GM06990 (cell line): ENCODE measurements at regions not wholly inside any gene's neighbourhood (a gene's known extent, or its start where the extent isn't known, plus 50 kb on each side); places are given as distances from the start of the nearest gene placed in this dataset.

Experiments used
- DNase-seq: peaks from one replicate; pipeline ENCODE4 v3.0.0-alpha.2; 2011; ENCODE audit not compliant: insufficient read length; ENCODE audit errors: extremely low read depth
- H3K27me3 ChIP-seq: replicated peaks from 2 replicates; pipeline ENCODE4 v1.6.0; 2011; ENCODE audit warnings: low read length; ENCODE audit not compliant: control insufficient read depth, insufficient read depth
- H3K36me3 ChIP-seq: 2 replicates; pipeline ENCODE4 v1.5.1; 2011; ENCODE audit warnings: low read length; ENCODE audit not compliant: control insufficient read depth, insufficient read depth
- H3K4me3 ChIP-seq: replicated peaks from 2 replicates; pipeline ENCODE4 v1.5.1; 2011; ENCODE audit warnings: low read depth, mild to moderate bottlenecking, control low read depth, low read length
- TF ChIP-seq, protein P1 (sequence below): IDR thresholded peaks from 2 replicates; pipeline ENCODE4 v1.5.1; 2011; ENCODE audit warnings: low read length, control low read depth, mild to moderate bottlenecking, inconsistent platforms; ENCODE audit not compliant: insufficient read depth, poor library complexity, severe bottlenecking

DNA sequence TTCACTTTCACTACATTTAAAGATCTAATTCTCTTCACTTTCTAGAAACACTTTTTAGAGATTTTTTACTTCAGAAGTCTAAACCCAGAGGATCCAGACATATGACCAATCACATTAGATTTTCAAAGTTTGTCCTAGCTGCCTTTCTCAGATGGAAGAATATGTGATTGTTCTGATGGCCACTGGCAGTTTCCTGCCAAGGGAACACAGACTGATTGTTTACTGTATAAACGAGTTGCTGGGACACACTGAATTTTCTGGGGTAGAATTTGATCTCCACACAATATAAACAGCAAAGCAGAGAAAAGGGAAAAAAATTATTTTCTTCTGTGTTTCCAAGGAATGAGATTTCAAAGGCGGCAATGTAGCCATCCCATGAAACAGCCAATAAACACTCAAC, 480.0 kb downstream of the TOX3 start:
- no peak overlapping the region for H3K4me3 ChIP-seq
- no peaks in the 10 kb centered on the region for H3K27me3 ChIP-seq
- H3K36me3 ChIP-seq, result no peaks in the 10 kb centered on the region
- DNase-seq, result no peak
- TF ChIP-seq, protein P1, sequence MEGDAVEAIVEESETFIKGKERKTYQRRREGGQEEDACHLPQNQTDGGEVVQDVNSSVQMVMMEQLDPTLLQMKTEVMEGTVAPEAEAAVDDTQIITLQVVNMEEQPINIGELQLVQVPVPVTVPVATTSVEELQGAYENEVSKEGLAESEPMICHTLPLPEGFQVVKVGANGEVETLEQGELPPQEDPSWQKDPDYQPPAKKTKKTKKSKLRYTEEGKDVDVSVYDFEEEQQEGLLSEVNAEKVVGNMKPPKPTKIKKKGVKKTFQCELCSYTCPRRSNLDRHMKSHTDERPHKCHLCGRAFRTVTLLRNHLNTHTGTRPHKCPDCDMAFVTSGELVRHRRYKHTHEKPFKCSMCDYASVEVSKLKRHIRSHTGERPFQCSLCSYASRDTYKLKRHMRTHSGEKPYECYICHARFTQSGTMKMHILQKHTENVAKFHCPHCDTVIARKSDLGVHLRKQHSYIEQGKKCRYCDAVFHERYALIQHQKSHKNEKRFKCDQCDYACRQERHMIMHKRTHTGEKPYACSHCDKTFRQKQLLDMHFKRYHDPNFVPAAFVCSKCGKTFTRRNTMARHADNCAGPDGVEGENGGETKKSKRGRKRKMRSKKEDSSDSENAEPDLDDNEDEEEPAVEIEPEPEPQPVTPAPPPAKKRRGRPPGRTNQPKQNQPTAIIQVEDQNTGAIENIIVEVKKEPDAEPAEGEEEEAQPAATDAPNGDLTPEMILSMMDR, result no peak

DNA sequence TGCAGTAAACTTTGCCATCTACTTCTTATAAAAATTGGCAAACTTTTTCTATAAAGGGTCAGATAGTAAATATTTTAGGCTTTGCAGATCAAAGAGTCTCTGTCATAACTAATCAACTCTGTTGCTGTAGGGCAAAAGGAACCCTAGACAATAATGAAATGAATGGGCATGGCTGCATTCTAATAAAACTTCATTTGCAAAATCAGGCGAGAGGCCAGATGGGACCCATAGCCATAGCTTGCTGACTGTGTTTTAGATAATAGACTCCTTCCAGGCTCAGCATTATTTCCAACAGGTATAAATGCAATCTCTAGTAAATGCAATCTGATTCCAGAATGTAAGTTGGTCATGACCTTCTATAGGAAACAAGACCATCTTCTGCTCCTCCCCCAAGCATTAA, 490.7 kb downstream of the TOX3 start:
- H3K27me3 ChIP-seq, result no peaks in the 10 kb centered on the region
- H3K4me3 ChIP-seq, result no peak overlapping the region
- H3K36me3 ChIP-seq, result no peaks in the 10 kb centered on the region
- no peak for DNase-seq
- TF ChIP-seq, protein P1, result no peak

- TF ChIP-seq, protein P1, result no peak
- Histone ChIP-seq H3K36me3 (no peaks in the 10 kb centered on the region), H3K27me3 (no peaks in the 10 kb centered on the region), H3K4me3 (no peak overlapping the region)
- DNase-seq, result no peak
Measured at GRCh38 chr16:52055381-52055780, 491.6 kb downstream of the TOX3 start.

DNA sequence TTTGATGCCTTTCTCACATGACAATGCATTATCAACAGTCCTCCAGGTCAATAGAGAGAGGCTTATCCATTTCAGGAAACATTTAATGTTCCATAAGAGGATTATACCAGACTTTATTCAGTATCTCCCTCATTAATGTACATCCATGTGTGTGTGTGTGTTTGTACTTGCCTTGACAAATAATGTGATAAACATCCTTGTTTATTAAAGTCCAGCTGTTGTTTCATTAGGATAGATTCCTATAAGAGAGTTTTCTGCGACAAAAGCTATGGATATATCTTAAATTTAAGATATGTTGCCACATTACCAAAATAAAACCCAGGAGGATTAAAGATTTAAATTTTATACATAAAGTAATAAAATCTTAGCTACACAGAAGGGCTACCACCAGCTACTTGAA, 492.6 kb downstream of the TOX3 start:
- DNase-seq, result no peak
- no peak overlapping the region for H3K4me3 ChIP-seq
- TF ChIP-seq, protein P1, result no peak
- no peaks in the 10 kb centered on the region for H3K27me3 ChIP-seq
- H3K36me3 ChIP-seq, result no peaks in the 10 kb centered on the region

GRCh38 chr16:52052818-52053217, 494.1 kb downstream of the TOX3 start:
- no peak for DNase-seq
- Histone ChIP-seq H3K36me3 (no peaks in the 10 kb centered on the region), H3K4me3 (no peak overlapping the region), H3K27me3 (no peaks in the 10 kb centered on the region)
- TF ChIP-seq, protein P1, result no peak
